NCI-H524 treated with DMSO at 0.1 percent for 48 hours (cell line): ENCODE measurements at regions not wholly inside any gene's neighbourhood (a gene's known extent, or its start where the extent isn't known, plus 50 kb on each side); places are given as distances from the start of the nearest gene placed in this dataset.

ENCODE experiments used
- DNase-seq: peaks from one replicate; lab custom pipeline; 2025; lab: John Stamatoyannopoulos, UW

- no peak for DNase-seq
Measured at GRCh38 chr5:143693651-143694252, 118.2 kb upstream of the HMHB1 start.

- DNase-seq: no peak
Measured at GRCh38 chr5:143692342-143692741, 119.6 kb upstream of the HMHB1 start.

GRCh38 chr5:143691945-143692290, 120.0 kb upstream of the HMHB1 start:
- DNase-seq: no peak

- DNase-seq: no peak
Measured at GRCh38 chr5:143691287-143691944, 120.5 kb upstream of the HMHB1 start.

GRCh38 chr5:143687604-143688003, 124.4 kb upstream of the HMHB1 start:
- no peak for DNase-seq

GRCh38 chr5:143685246-143685815, 126.6 kb upstream of the HMHB1 start:
- DNase-seq: no peak

GRCh38 chr5:143683459-143683858, 128.5 kb upstream of the HMHB1 start:
- DNase-seq: no peak

GRCh38 chr5:143682929-143683386, 129.0 kb upstream of the HMHB1 start:
- no peak for DNase-seq

- no peak for DNase-seq
Measured at GRCh38 chr5:143682246-143682905, 129.6 kb upstream of the HMHB1 start.

GRCh38 chr5:143680672-143681259, 131.2 kb upstream of the HMHB1 start:
- DNase-seq: no peak

- no peak for DNase-seq
Measured at GRCh38 chr5:143679777-143680176, 132.2 kb upstream of the HMHB1 start.

GRCh38 chr5:143678148-143678905, 133.6 kb upstream of the HMHB1 start:
- no peak for DNase-seq

GRCh38 chr5:143677403-143677802, 134.6 kb upstream of the HMHB1 start:
- DNase-seq: no peak

GRCh38 chr5:143676802-143677201, 135.2 kb upstream of the HMHB1 start:
- DNase-seq: no peak

GRCh38 chr5:143674469-143674786, 137.5 kb upstream of the HMHB1 start:
- DNase-seq: no peak

GRCh38 chr5:143673676-143674468, 138.1 kb upstream of the HMHB1 start:
- DNase-seq: no peak

GRCh38 chr5:143672806-143673205, 139.2 kb upstream of the HMHB1 start:
- DNase-seq: no peak

GRCh38 chr5:143671674-143672569, 140.0 kb upstream of the HMHB1 start:
- no peak for DNase-seq

GRCh38 chr5:143671021-143671420, 140.9 kb upstream of the HMHB1 start:
- no peak for DNase-seq

- peak; percentile 95 for DNase-seq
Measured at GRCh38 chr5:143665866-143666265, 146.1 kb upstream of the HMHB1 start.
